HCT116 (cell line): ENCODE measurements at regions not wholly inside any gene's neighbourhood (a gene's known extent, or its start where the extent isn't known, plus 50 kb on each side); places are given as distances from the start of the nearest gene placed in this dataset.

ENCODE experiments used
- ATAC-seq: fragments of 200-7000 bp; cut with Tn5 transposase; 2 replicates; pipeline ENCODE4 v1.9.1; 2020; ENCODE audit warnings: mild to moderate bottlenecking, moderate library complexity
- BruUV-seq: library from RNA; stranded (reverse); fragments of 400-500 nt; replicated peaks from 2 replicates; lab custom pipeline; 2021; lab: Mats Ljungman, UMichigan
- CTCF ChIA-PET: fragments of 300-600 bp; sonication (Branson Sonifier 250); formaldehyde crosslinking; loops from one replicate; lab custom pipeline; 2021; ENCODE audit warnings: antibody characterized with exemption; lab: Charles Lee
- POLR2A ChIA-PET: fragments of 300-600, 350-600 bp; sonication (Branson Sonifier 250); formaldehyde crosslinking; loops from one replicate; lab custom pipeline; 2021; ENCODE audit warnings: antibody characterized with exemption; lab: Charles Lee
- RAD21 ChIA-PET, 2 experiments: fragments of 300-600 bp; sonication (Branson Sonifier 250); formaldehyde crosslinking; loops; one replicate each; lab custom pipeline; 2023; ENCODE audit warnings: low total read pairs in 2 of 2; ENCODE audit not compliant: uncharacterized antibody in 2 of 2, unreplicated experiment in 2 of 2, low non-redundant PET in 1 of 2; lab: Charles Lee
- DNase-seq: peaks from one replicate; pipeline ENCODE4 v3.0.0-alpha.2; 2010; ENCODE audit warnings: low read depth, low spot score
- H2AFZ ChIP-seq: fragments of 200-600 bp; shearing (Covaris generic), sonication (generic); 2 replicates; pipeline ENCODE4 v1.6.1; 2017; ENCODE audit warnings: low read depth, mixed run types, mixed read lengths, antibody characterized with exemption, low read length; ENCODE audit not compliant: poor library complexity, severe bottlenecking
- H3K27ac ChIP-seq: 2 replicates; pipeline ENCODE4 v1.5.1; 2012; ENCODE audit warnings: low read depth, low read length
- H3K27me3 ChIP-seq: fragments of 200-600 bp; sonication (generic); 2 replicates; pipeline ENCODE4 v1.6.1; 2016; ENCODE audit warnings: mixed run types, low read length, mixed read lengths; ENCODE audit not compliant: insufficient read depth
- H3K36me3 ChIP-seq, 2 experiments: fragments of 200-500 bp in 1 of 2; fragments of 200-600 bp in 1 of 2; sonication (Bioruptor generic) in 1 of 2; sonication (generic) in 1 of 2; 2 replicates each; pipeline versions ENCODE4 v1.5.1 to v1.6.1; 2014 to 2016; ENCODE audit warnings: low read length in 2 of 2, inconsistent platforms in 1 of 2, mixed read lengths in 1 of 2, mixed run types in 1 of 2; ENCODE audit not compliant: insufficient read depth in 2 of 2, control insufficient read depth in 1 of 2
- H3K4me1 ChIP-seq, 2 experiments: fragments of 200-600 bp in 1 of 2; sonication (generic) in 1 of 2; 2 replicates each; pipeline versions ENCODE4 v1.5.1 to v1.6.1; 2012 to 2017; ENCODE audit warnings: low read length in 2 of 2, inconsistent platforms in 1 of 2, mild to moderate bottlenecking in 1 of 2, mixed read lengths in 1 of 2, mixed run types in 1 of 2, moderate library complexity in 1 of 2; ENCODE audit not compliant: insufficient read depth in 2 of 2, control insufficient read depth in 1 of 2
- H3K4me2 ChIP-seq: fragments of 200-600 bp; sonication (generic); 2 replicates; pipeline ENCODE4 v1.6.1; 2017; ENCODE audit warnings: mixed run types, low read length, mixed read lengths
- H3K4me3 ChIP-seq, 2 experiments: fragments of 200-600 bp in 1 of 2; sonication (generic) in 1 of 2; replicated peaks in 1 of 2; 2 replicates each; pipeline ENCODE4 v1.5.1; 2011 to 2016; ENCODE audit warnings: low read length in 2 of 2, control low read depth in 1 of 2, low read depth in 1 of 2, mild to moderate bottlenecking in 1 of 2, mixed read lengths in 1 of 2, mixed run types in 1 of 2
- H3K79me2 ChIP-seq: fragments of 200-600 bp; sonication (generic); 2 replicates; pipeline ENCODE4 v1.6.1; 2017; ENCODE audit warnings: mild to moderate bottlenecking, mixed run types, low read length, moderate library complexity, mixed read lengths; ENCODE audit not compliant: insufficient read depth
- H3K9ac ChIP-seq: fragments of 200-600 bp; sonication (generic); 2 replicates; pipeline ENCODE4 v1.6.1; 2016; ENCODE audit warnings: low read length, mixed read lengths
- H3K9me2 ChIP-seq: fragments of 200-600 bp; sonication (generic), shearing (Covaris generic); 2 replicates; pipeline ENCODE4 v1.6.1; 2017; ENCODE audit warnings: mixed run types, mild to moderate bottlenecking, moderate library complexity; ENCODE audit not compliant: insufficient read depth
- H3K9me3 ChIP-seq, 2 experiments: fragments of 200-500 bp in 1 of 2; fragments of 200-600 bp in 1 of 2; sonication (Bioruptor generic) in 1 of 2; sonication (generic) in 1 of 2; 2 replicates each; pipeline ENCODE4 v1.6.1; 2014 to 2017; ENCODE audit warnings: low read length in 2 of 2, mixed read lengths in 2 of 2, inconsistent platforms in 1 of 2, low read depth in 1 of 2, mild to moderate bottlenecking in 1 of 2, mixed run types in 1 of 2, moderate library complexity in 1 of 2; ENCODE audit not compliant: control insufficient read depth in 1 of 2, insufficient read depth in 1 of 2
- H4K20me1 ChIP-seq: fragments of 200-600 bp; sonication (generic), shearing (Covaris generic); 2 replicates; pipeline ENCODE4 v1.6.1; 2017; ENCODE audit warnings: mixed run types, mild to moderate bottlenecking, moderate library complexity; ENCODE audit not compliant: insufficient read depth
- CBX3 ChIP-seq: IDR thresholded peaks from 2 replicates; pipeline ENCODE4 v1.6.1; 2012; ENCODE audit warnings: low read depth
- CEBPB ChIP-seq: IDR thresholded peaks from 2 replicates; pipeline ENCODE4 v1.6.1; 2012; ENCODE audit warnings: low read depth
- EGR1 ChIP-seq: IDR thresholded peaks from 2 replicates; pipeline ENCODE4 v1.6.1; 2012; ENCODE audit warnings: low read depth
- ELF1 ChIP-seq: IDR thresholded peaks from 2 replicates; pipeline ENCODE4 v1.6.1; 2012; ENCODE audit warnings: low read depth, borderline replicate concordance
- EZH2 ChIP-seq: fragments of 200-600 bp; sonication (generic); IDR thresholded peaks from 2 replicates; pipeline ENCODE4 v1.6.1; 2017; ENCODE audit warnings: antibody characterized with exemption, mixed run types
- EZH2phosphoT487 ChIP-seq: fragments of 200-600 bp; IDR thresholded peaks from 2 replicates; pipeline ENCODE4 v1.6.1; 2018; ENCODE audit warnings: antibody characterized with exemption, borderline replicate concordance
- POLR2AphosphoS5 ChIP-seq: IDR thresholded peaks from 2 replicates; pipeline ENCODE4 v1.6.1; 2011; ENCODE audit warnings: mild to moderate bottlenecking, low read depth, low read length, moderate library complexity
- RAD21 ChIP-seq: IDR thresholded peaks from 2 replicates; pipeline ENCODE4 v1.6.1; 2012; ENCODE audit warnings: low read depth, mild to moderate bottlenecking
- SP1 ChIP-seq: IDR thresholded peaks from 2 replicates; pipeline ENCODE4 v1.6.1; 2012; ENCODE audit warnings: low read depth
- SRF ChIP-seq: IDR thresholded peaks from 2 replicates; pipeline ENCODE4 v1.6.1; 2012; ENCODE audit warnings: low read depth
- ZFX ChIP-seq: fragments of 450-650 bp; IDR thresholded peaks from 2 replicates; pipeline ENCODE4 v1.6.1; 2017
- ZNF274 ChIP-seq: fragments of 200-500 bp; sonication (Bioruptor generic); IDR thresholded peaks from 2 replicates; pipeline ENCODE4 v1.6.1; 2014; ENCODE audit warnings: mild to moderate bottlenecking, low read depth, low read length, inconsistent platforms
- intact Hi-C: fragments of 100-400 bp; cut with micrococcal nuclease; formaldehyde crosslinking; loops from 2 replicates; pipeline ENCODE4 v1.10.0; 2022
- TF ChIP-seq, protein P1 (sequence below): IDR thresholded peaks from 2 replicates; pipeline ENCODE4 v1.6.1; 2011; ENCODE audit warnings: mild to moderate bottlenecking, low read length, moderate library complexity; ENCODE audit not compliant: insufficient replicate concordance; ENCODE audit errors: extremely low read depth
- TF ChIP-seq, protein P2 (sequence below): IDR thresholded peaks from 2 replicates; pipeline ENCODE4 v1.6.1; 2012
- TF ChIP-seq, protein P3 (sequence below), 3 experiments: fragments of 200-600 bp in 1 of 3; sonication (generic) in 1 of 3; IDR thresholded peaks in 2 of 3; conservative IDR thresholded peaks in 1 of 3; 2 replicates each; pipeline ENCODE4 v1.5.1; 2012 to 2017; ENCODE audit warnings: low read depth in 2 of 3, low read length in 2 of 3, antibody characterized with exemption in 1 of 3, borderline replicate concordance in 1 of 3, control low read depth in 1 of 3, mild to moderate bottlenecking in 1 of 3, mixed read lengths in 1 of 3, mixed run types in 1 of 3, moderate library complexity in 1 of 3; ENCODE audit not compliant: insufficient read depth in 1 of 3

DNA sequence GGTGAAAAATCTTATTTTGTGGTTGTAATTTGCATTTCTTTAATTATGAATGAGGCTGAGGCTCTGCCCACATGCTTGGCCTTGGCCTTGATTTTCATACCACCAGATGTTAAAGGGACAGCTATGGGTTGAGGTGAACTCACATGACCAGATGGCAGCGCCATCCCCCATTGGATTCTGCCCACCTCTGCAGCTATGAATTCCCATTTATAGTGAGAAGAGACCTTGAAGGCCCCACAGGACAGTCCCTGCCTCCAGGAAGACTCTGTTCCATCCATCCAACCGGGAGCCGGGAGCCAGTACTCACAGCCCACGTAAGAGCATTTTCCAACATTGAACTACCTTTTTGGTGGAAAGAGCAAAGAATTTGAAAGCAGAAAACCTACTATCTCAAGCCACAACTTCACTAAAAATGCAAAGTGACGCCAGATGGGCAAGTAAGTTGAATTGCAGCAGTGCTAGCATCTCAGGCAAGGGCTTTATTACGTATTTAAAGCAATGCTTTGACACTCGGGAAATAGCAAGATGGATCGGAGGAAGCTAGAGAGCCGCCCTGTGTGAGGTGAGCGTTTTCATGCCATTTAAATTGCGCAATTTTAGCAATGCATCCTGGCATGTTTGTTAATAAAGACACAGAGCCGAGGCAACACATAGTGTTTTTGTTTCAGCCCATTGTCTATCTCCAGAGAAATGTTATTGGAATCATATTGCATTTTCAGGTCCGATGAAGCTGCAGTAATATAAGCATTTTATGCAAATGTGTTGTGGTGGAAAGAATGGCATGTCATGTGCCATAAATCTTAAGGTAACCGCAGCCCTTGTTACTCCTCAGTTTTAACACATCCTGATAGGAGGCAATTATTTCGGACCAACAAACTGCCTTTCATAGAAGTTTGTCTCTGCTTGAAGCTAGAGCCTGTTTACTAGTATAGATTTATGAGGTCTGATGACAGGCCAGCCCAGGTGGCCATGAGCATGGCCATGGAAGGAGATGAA is 273.4 kb upstream of the TNRC6C start:
- no peak overlapping the region for H3K27ac ChIP-seq
- ATAC-seq (no peak), DNase-seq (no peak)
- H3K36me3 ChIP-seq: no peaks in the 10 kb centered on the region
- H3K9me3 ChIP-seq: no peaks in the 10 kb centered on the region
- no peak overlapping the region for H3K4me2 ChIP-seq
- peaks cover 23% of the 10 kb centered on the region for H3K27me3 ChIP-seq
- no peak overlapping the region for H3K9ac ChIP-seq
- ChIA-PET POLR2A (no interaction called here), CTCF (no interaction called here), RAD21 (no interaction called here)
- H3K9me2 ChIP-seq: no peaks in the 10 kb centered on the region
- TF ChIP-seq POLR2AphosphoS5: no peak
- peak; percentile 37; the same call in 1 of the 2 replicates for TF ChIP-seq CEBPB
- no peaks in the 10 kb centered on the region for H4K20me1 ChIP-seq
- no peak overlapping the region for H3K4me3 ChIP-seq
- H3K79me2 ChIP-seq: no peaks in the 10 kb centered on the region
- intact Hi-C loops: no loop called here
- H2AFZ ChIP-seq: no peak overlapping the region
- H3K4me1 ChIP-seq: no peaks in the 10 kb centered on the region
- no TSS peak for BruUV-seq

DNA sequence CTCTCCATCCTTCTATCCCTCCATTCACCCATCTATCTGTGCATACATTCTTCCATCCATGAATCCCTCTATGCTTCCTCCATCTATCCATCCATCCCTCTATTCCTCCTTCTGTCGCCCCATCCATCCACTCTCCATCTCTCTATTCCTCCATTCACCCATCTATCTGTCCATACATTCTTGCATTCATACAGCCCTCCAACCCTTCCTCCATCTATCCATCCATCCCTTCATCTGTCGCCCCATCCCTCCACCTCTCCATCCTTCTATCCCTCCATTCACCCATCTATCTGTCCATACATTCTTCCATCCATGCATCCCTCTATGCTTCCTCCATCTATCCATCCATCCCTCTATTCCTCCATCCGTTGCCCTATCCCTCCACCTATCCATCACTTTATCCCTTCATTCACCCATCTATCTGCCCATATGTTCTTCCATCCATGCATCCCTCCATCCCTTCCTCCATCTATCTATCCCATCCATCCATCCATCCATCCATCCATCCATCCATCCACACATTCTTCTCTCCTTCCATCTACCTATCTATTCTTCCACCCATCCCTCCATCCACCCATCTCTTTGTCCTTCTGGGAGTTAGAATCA is 272.5 kb upstream of the TNRC6C start:
- no peak for DNase-seq
- H3K4me3 ChIP-seq: no peak overlapping the region
- no peak overlapping the region for H3K9ac ChIP-seq
- intact Hi-C loops: no loop called here
- H2AFZ ChIP-seq: no peak overlapping the region
- H4K20me1 ChIP-seq: no peaks in the 10 kb centered on the region
- RAD21 ChIA-PET: no interaction called here
- H3K9me2 ChIP-seq: no peaks in the 10 kb centered on the region
- no peaks in the 10 kb centered on the region for H3K36me3 ChIP-seq
- H3K9me3 ChIP-seq: no peaks in the 10 kb centered on the region
- POLR2A ChIA-PET: no interaction called here
- ATAC-seq: no peak
- no peak overlapping the region for H3K4me2 ChIP-seq
- BruUV-seq: no TSS peak
- no peak overlapping the region for H3K27ac ChIP-seq
- H3K27me3 ChIP-seq: peaks cover 28% of the 10 kb centered on the region
- CTCF ChIA-PET: no interaction called here
- H3K79me2 ChIP-seq: no peaks in the 10 kb centered on the region
- H3K4me1 ChIP-seq: no peaks in the 10 kb centered on the region
- TF ChIP-seq EZH2 (no peak), ZNF274 (no peak), SP1 (no peak), ZFX (no peak), CBX3 (no peak), EGR1 (no peak), RAD21 (no peak), EZH2phosphoT487 (no peak), POLR2AphosphoS5 (no peak), SRF (no peak), ELF1 (no peak)
- TF ChIP-seq, protein P1, sequence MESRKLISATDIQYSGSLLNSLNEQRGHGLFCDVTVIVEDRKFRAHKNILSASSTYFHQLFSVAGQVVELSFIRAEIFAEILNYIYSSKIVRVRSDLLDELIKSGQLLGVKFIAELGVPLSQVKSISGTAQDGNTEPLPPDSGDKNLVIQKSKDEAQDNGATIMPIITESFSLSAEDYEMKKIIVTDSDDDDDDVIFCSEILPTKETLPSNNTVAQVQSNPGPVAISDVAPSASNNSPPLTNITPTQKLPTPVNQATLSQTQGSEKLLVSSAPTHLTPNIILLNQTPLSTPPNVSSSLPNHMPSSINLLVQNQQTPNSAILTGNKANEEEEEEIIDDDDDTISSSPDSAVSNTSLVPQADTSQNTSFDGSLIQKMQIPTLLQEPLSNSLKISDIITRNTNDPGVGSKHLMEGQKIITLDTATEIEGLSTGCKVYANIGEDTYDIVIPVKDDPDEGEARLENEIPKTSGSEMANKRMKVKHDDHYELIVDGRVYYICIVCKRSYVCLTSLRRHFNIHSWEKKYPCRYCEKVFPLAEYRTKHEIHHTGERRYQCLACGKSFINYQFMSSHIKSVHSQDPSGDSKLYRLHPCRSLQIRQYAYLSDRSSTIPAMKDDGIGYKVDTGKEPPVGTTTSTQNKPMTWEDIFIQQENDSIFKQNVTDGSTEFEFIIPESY: no peak
- TF ChIP-seq, protein P2, sequence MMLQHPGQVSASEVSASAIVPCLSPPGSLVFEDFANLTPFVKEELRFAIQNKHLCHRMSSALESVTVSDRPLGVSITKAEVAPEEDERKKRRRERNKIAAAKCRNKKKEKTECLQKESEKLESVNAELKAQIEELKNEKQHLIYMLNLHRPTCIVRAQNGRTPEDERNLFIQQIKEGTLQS: no peak
- TF ChIP-seq, protein P3, sequence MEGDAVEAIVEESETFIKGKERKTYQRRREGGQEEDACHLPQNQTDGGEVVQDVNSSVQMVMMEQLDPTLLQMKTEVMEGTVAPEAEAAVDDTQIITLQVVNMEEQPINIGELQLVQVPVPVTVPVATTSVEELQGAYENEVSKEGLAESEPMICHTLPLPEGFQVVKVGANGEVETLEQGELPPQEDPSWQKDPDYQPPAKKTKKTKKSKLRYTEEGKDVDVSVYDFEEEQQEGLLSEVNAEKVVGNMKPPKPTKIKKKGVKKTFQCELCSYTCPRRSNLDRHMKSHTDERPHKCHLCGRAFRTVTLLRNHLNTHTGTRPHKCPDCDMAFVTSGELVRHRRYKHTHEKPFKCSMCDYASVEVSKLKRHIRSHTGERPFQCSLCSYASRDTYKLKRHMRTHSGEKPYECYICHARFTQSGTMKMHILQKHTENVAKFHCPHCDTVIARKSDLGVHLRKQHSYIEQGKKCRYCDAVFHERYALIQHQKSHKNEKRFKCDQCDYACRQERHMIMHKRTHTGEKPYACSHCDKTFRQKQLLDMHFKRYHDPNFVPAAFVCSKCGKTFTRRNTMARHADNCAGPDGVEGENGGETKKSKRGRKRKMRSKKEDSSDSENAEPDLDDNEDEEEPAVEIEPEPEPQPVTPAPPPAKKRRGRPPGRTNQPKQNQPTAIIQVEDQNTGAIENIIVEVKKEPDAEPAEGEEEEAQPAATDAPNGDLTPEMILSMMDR (IDR thresholded peaks at IDR 0.05 in 2 of 3, conservative IDR thresholded peaks at IDR 0.05 in 1 of 3; ENCODE audit: borderline replicate concordance in 1 of 3, insufficient read depth in 1 of 3, low read depth in 2 of 3, low read length in 2 of 3): no peak
